CD14-positive monocyte (primary cell): ENCODE measurements at regions not wholly inside any gene's neighbourhood (a gene's known extent, or its start where the extent isn't known, plus 50 kb on each side); places are given as distances from the start of the nearest gene placed in this dataset.

Experiments
- DNase-seq, 3 donors: peaks; one replicate each; pipeline ENCODE4 v3.0.0-alpha.2; 2011 to 2022
- H2AFZ ChIP-seq: 2 replicates; pipeline ENCODE4 v1.6.0; 2012; ENCODE audit warnings: mild to moderate bottlenecking, low read depth, low read length, inconsistent platforms; ENCODE audit not compliant: insufficient read depth, poor library complexity, severe bottlenecking
- H3K27ac ChIP-seq, 2 donors: 1 replicate in 1 of 2; 2 replicates in 1 of 2; pipeline ENCODE4 v1.5.1; 2012 to 2013; ENCODE audit warnings: low read length in 2 of 2, control low read depth in 1 of 2, inconsistent platforms in 1 of 2, low read depth in 1 of 2, mild to moderate bottlenecking in 1 of 2
- H3K27me3 ChIP-seq, 2 donors: one replicate each; pipeline versions ENCODE4 v1.6.0 to v1.6.1; 2011 to 2013; ENCODE audit warnings: low read length in 2 of 2; ENCODE audit not compliant: control insufficient read depth in 2 of 2, insufficient read depth in 2 of 2
- H3K36me3 ChIP-seq, 2 donors: replicated peaks in 1 of 2; 1 replicate in 1 of 2; 2 replicates in 1 of 2; pipeline versions ENCODE4 v1.5.1 to v1.6.1; 2012 to 2013; ENCODE audit warnings: low read length in 2 of 2, control low read depth in 1 of 2, inconsistent platforms in 1 of 2, mild to moderate bottlenecking in 1 of 2; ENCODE audit not compliant: insufficient read depth in 2 of 2, control insufficient read depth in 1 of 2
- H3K4me1 ChIP-seq, 2 donors: 1 replicate in 1 of 2; 2 replicates in 1 of 2; pipeline versions ENCODE4 v1.5.1 to v1.6.1; 2012 to 2013; ENCODE audit warnings: low read length in 2 of 2, control low read depth in 1 of 2, inconsistent platforms in 1 of 2, mild to moderate bottlenecking in 1 of 2, moderate library complexity in 1 of 2; ENCODE audit not compliant: insufficient read depth in 2 of 2, control insufficient read depth in 1 of 2
- H3K4me2 ChIP-seq: replicated peaks from 2 replicates; pipeline ENCODE3; 2012; ENCODE audit warnings: low read length, moderate library complexity, mild to moderate bottlenecking; ENCODE audit not compliant: poor library complexity, severe bottlenecking; ENCODE audit errors: extremely low read depth
- H3K4me3 ChIP-seq, 3 experiments: fragments of 200-600 bp in 1 of 3; sonication (generic) in 1 of 3; replicated peaks in 1 of 3; 1 replicate in 2 of 3; 2 replicates in 1 of 3; pipeline ENCODE4 v1.5.1; 2011 to 2013; ENCODE audit warnings: low read length in 3 of 3, mild to moderate bottlenecking in 3 of 3, control low read depth in 2 of 3, low read depth in 2 of 3, inconsistent platforms in 1 of 3, moderate library complexity in 1 of 3
- H3K79me2 ChIP-seq: 2 replicates; pipeline ENCODE4 v1.6.0; 2012; ENCODE audit warnings: mild to moderate bottlenecking, control low read depth, inconsistent platforms, low read length, moderate library complexity; ENCODE audit not compliant: insufficient read depth
- H3K9ac ChIP-seq: 2 replicates; pipeline ENCODE4 v1.6.0; 2017; ENCODE audit warnings: low read length, mild to moderate bottlenecking; ENCODE audit not compliant: insufficient read depth, poor library complexity, severe bottlenecking
- H3K9me3 ChIP-seq, 2 donors: replicated peaks in 1 of 2; 1 replicate in 1 of 2; 2 replicates in 1 of 2; pipeline versions ENCODE4 v1.5.1 to v1.6.1; 2012 to 2013; ENCODE audit warnings: low read length in 2 of 2, control low read depth in 1 of 2; ENCODE audit not compliant: control insufficient read depth in 1 of 2, insufficient read depth in 1 of 2
- H4K20me1 ChIP-seq: 2 replicates; pipeline ENCODE4 v1.6.0; 2012; ENCODE audit warnings: mild to moderate bottlenecking, low read length, control low read depth, moderate library complexity; ENCODE audit not compliant: insufficient read depth
- H3K27ac Mint-ChIP-seq, 7 donors: one replicate each; pipeline ENCODE4 v1.8.0; 2020; ENCODE audit warnings: mild to moderate bottlenecking in 7 of 7, mixed read lengths in 7 of 7, moderate library complexity in 6 of 7, inconsistent platforms in 2 of 7
- H3K27me3 Mint-ChIP-seq, 3 donors: one replicate each; pipeline ENCODE4 v1.8.0; 2021 to 2022; ENCODE audit warnings: low read depth in 3 of 3, mild to moderate bottlenecking in 3 of 3, mixed read lengths in 3 of 3, moderate library complexity in 3 of 3, inconsistent platforms in 1 of 3
- H3K36me3 Mint-ChIP-seq, 2 donors: one replicate each; pipeline ENCODE4 v1.8.0; 2020; ENCODE audit warnings: mixed read lengths in 2 of 2, inconsistent platforms in 1 of 2, mild to moderate bottlenecking in 1 of 2
- H3K4me1 Mint-ChIP-seq: one replicate; pipeline ENCODE4 v1.8.0; 2020; ENCODE audit warnings: mild to moderate bottlenecking, mixed read lengths
- H3K4me3 Mint-ChIP-seq, 2 donors: one replicate each; pipeline ENCODE4 v1.8.0; 2020; ENCODE audit warnings: mild to moderate bottlenecking in 2 of 2, mixed read lengths in 2 of 2, moderate library complexity in 1 of 2
- H3K9me3 Mint-ChIP-seq, 7 donors: one replicate each; pipeline ENCODE4 v1.8.0; 2020 to 2022; ENCODE audit warnings: mixed read lengths in 7 of 7, mild to moderate bottlenecking in 6 of 7, moderate library complexity in 6 of 7, inconsistent platforms in 2 of 7
- CTCF ChIP-seq: fragments of 200-600 bp; IDR thresholded peaks from one replicate; pipeline ENCODE4 v1.8.0; 2022; ENCODE audit warnings: antibody characterized with exemption, mild to moderate bottlenecking
- WGBS: methylation state at CpG from one replicate; pipeline ENCODE4 v1.1.5; 2013; ENCODE audit warnings: missing lambda C conversion rate; ENCODE audit not compliant: insufficient coverage; 5-methylcytosine and 5-hydroxymethylcytosine counted together
- intact Hi-C, 2 donors: fragments of 100-400 bp; cut with micrococcal nuclease; formaldehyde crosslinking; loops; one replicate each; pipeline versions ENCODE4 v1.15.0 to v1.15.1; 2023

DNA sequence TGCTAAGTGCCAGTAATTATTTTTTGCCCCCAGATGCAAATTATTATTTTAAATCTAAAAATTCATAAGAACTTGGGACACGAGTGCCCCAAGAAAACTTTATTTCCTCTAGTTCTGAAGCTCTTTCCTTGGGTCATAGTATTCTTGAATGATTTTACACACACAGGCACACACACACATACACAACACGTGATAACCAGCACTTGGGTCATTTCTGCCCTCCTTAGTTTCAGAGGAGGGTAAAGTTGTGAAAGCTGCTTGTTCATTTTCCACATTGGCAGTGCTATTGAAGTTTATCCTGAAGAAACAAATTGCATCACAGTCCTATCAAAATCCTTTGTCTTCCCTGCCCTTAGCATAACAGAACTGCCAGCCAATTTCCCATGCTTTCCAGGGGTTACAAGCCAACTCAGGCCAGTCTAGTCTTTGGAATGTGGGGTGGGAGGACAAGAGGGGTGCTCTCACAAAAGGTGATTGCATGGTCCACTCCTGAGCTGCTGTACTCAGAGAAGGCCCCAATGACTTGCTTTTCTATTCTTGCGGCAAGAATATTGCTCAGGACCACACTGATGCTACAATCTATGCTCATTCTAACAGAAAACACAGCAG lies 98.5 kb upstream of the POGK start:
- intact Hi-C loops, result no loop called here
- no peaks in the 10 kb centered on the region for H3K36me3 ChIP-seq
- no peak overlapping the region for H3K4me3 ChIP-seq
- WGBS, result no CpG with 5 or more reads among the region's 3 CpGs
- Mint-ChIP-seq H3K4me1 (no peaks in the 10 kb centered on the region), H3K36me3 (no peaks in the 10 kb centered on the region), H3K9me3 (peaks cover 3 to 13% (median 6%) of the 10 kb centered on the region in 7 donors), H3K27ac (no peak overlapping the region), H3K27me3 (peaks cover 2% of the 10 kb centered on the region in 3 donors), H3K4me3 (no peak overlapping the region)
- H3K4me2 ChIP-seq, result no peak overlapping the region
- no peak overlapping the region for H3K9ac ChIP-seq
- peaks cover 8 to 10% of the 10 kb centered on the region in 2 donors for H3K9me3 ChIP-seq
- H3K27ac ChIP-seq, result no peak overlapping the region
- no peak for TF ChIP-seq CTCF
- no peaks in the 10 kb centered on the region for H3K4me1 ChIP-seq
- H4K20me1 ChIP-seq, result no peaks in the 10 kb centered on the region
- no peak overlapping the region for H2AFZ ChIP-seq
- H3K27me3 ChIP-seq, result no peaks in the 10 kb centered on the region
- no peak for DNase-seq
- no peaks in the 10 kb centered on the region for H3K79me2 ChIP-seq

- no peaks in the 10 kb centered on the region for H3K27me3 ChIP-seq
- no peak overlapping the region for H3K27ac ChIP-seq
- peaks cover 0 to under 1% of the 10 kb centered on the region in 2 donors for H3K9me3 ChIP-seq
- H3K27ac Mint-ChIP-seq, result no peak overlapping the region
- TF ChIP-seq CTCF, result no peak
- H3K4me1 Mint-ChIP-seq, result no peaks in the 10 kb centered on the region
- no peak for DNase-seq
- H3K9me3 Mint-ChIP-seq, result peaks cover 0 to 2% (median 0%) of the 10 kb centered on the region in 7 donors
- H3K4me3 Mint-ChIP-seq, result no peak overlapping the region
- H2AFZ ChIP-seq, result no peak overlapping the region
- intact Hi-C loops, result no loop called here
- no CpG with 5 or more reads among the region's 1 CpG for WGBS
- H3K4me1 ChIP-seq, result no peaks in the 10 kb centered on the region
- H3K27me3 Mint-ChIP-seq, result no peaks in the 10 kb centered on the region
- H3K79me2 ChIP-seq, result no peaks in the 10 kb centered on the region
- H3K36me3 ChIP-seq, result no peaks in the 10 kb centered on the region
- H3K4me3 ChIP-seq, result no peak overlapping the region
- H3K36me3 Mint-ChIP-seq, result no peaks in the 10 kb centered on the region
- no peak overlapping the region for H3K4me2 ChIP-seq
- H3K9ac ChIP-seq, result no peak overlapping the region
- no peaks in the 10 kb centered on the region for H4K20me1 ChIP-seq
Observed at GRCh38 chr1:166763318-166763717, 76.0 kb upstream of the POGK start.
